ENCODE measurements at regions not wholly inside any gene's neighbourhood (a gene's known extent, or its start where the extent isn't known, plus 50 kb on each side); places are given as distances from the start of the nearest gene placed in this dataset.

- no peak for TF ChIP-seq CTCF (IDR thresholded peaks at IDR 0.05; ENCODE audit: low read length)
- TF ChIP-seq EZH2 (optimal IDR thresholded peaks at IDR 0.05; ENCODE audit: low read depth, low read length), result no peak
- no peak for TF ChIP-seq EZH2phosphoT487 (IDR thresholded peaks at IDR 0.05; ENCODE audit: low read length)
Observed at GRCh38 chr5:61779743-61780142, 447.7 kb downstream of the ZSWIM6 start.
